ENCODE measurements at regions not wholly inside any gene's neighbourhood (a gene's known extent, or its start where the extent isn't known, plus 50 kb on each side); places are given as distances from the start of the nearest gene placed in this dataset.

GRCh38 chr16:62205459-62205858 lies 169.2 kb upstream of the CDH8 start:
- TF ChIP-seq CTCF (IDR thresholded peaks at IDR 0.05; ENCODE audit: insufficient read depth, low read length) (no peak), REST (IDR thresholded peaks at IDR 0.05; ENCODE audit: insufficient replicate concordance, low read depth) (no peak), GABPA (IDR thresholded peaks at IDR 0.05; ENCODE audit: low read depth) (no peak), POLR2AphosphoS5 (IDR thresholded peaks at IDR 0.05; ENCODE audit: low read depth) (no peak)

Data from HL-60 (cell line).